Stimulated activated CD8-positive, alpha-beta memory T cell treated with anti-CD3 and anti-CD28 coated beads, Interleukin-15, amount 100 ng/mL, for 1 hour (primary cell): ENCODE measurements at regions not wholly inside any gene's neighbourhood (a gene's known extent, or its start where the extent isn't known, plus 50 kb on each side); places are given as distances from the start of the nearest gene placed in this dataset.
A peak's percentile ranks its signal among the peaks of the same experiment; 100 is the strongest.

Source experiments
- DNase-seq: peaks from one replicate; pipeline ENCODE4 v3.0.0-alpha.2; 2020; ENCODE audit warnings: low read depth

GRCh38 chr13:29955137-29955650, 104.8 kb upstream of the UBL3 start:
- DNase-seq, result no peak

GRCh38 chr13:29954082-29955028, 103.9 kb upstream of the UBL3 start:
- DNase-seq, result peak; percentile 9

- DNase-seq, result no peak
Observed at GRCh38 chr13:29953542-29953941, 103.1 kb upstream of the UBL3 start.

GRCh38 chr13:29952245-29952644, 101.8 kb upstream of the UBL3 start:
- DNase-seq, result no peak

GRCh38 chr13:29948791-29949190, 98.4 kb upstream of the UBL3 start:
- no peak for DNase-seq

- DNase-seq, result no peak
Observed at GRCh38 chr13:29948244-29948643, 97.8 kb upstream of the UBL3 start.

GRCh38 chr13:29947839-29948238, 97.4 kb upstream of the UBL3 start:
- DNase-seq, result no peak

GRCh38 chr13:29946093-29946492, 95.7 kb upstream of the UBL3 start:
- DNase-seq, result no peak

- no peak for DNase-seq
Observed at GRCh38 chr13:29943686-29944085, 93.3 kb upstream of the UBL3 start.

GRCh38 chr13:29943273-29943672, 92.9 kb upstream of the UBL3 start:
- no peak for DNase-seq

- DNase-seq, result no peak
Observed at GRCh38 chr13:29940715-29941114, 90.3 kb upstream of the UBL3 start.

GRCh38 chr13:29939158-29939557, 88.7 kb upstream of the UBL3 start:
- no peak for DNase-seq

- DNase-seq, result no peak
Observed at GRCh38 chr13:29937841-29938240, 87.4 kb upstream of the UBL3 start.

- DNase-seq, result no peak
Observed at GRCh38 chr13:29937379-29937778, 87.0 kb upstream of the UBL3 start.

- no peak for DNase-seq
Observed at GRCh38 chr13:29936956-29937355, 86.5 kb upstream of the UBL3 start.

- DNase-seq, result no peak
Observed at GRCh38 chr13:29936051-29936813, 85.8 kb upstream of the UBL3 start.

- DNase-seq, result peak; percentile 37
Observed at GRCh38 chr13:29935309-29935981, 85.0 kb upstream of the UBL3 start.

- no peak for DNase-seq
Observed at GRCh38 chr13:29934531-29935308, 84.3 kb upstream of the UBL3 start.

GRCh38 chr13:29933401-29933800, 83.0 kb upstream of the UBL3 start:
- DNase-seq, result no peak

GRCh38 chr13:29931696-29932095, 81.3 kb upstream of the UBL3 start:
- no peak for DNase-seq

GRCh38 chr13:29929062-29929847, 78.8 kb upstream of the UBL3 start:
- no peak for DNase-seq
